Esophagus squamous epithelium (tissue), 5 donors: ENCODE measurements at regions not wholly inside any gene's neighbourhood (a gene's known extent, or its start where the extent isn't known, plus 50 kb on each side); places are given as distances from the start of the nearest gene placed in this dataset.

Experiments used
- DNase-seq: peaks from one replicate; lab custom pipeline; 2025; lab: John Stamatoyannopoulos, UW
- H3K27ac ChIP-seq, 4 donors: fragments of 200-600 bp; sonication (generic); one replicate each; pipeline ENCODE4 v1.5.1; 2016 to 2019; ENCODE audit warnings: mild to moderate bottlenecking in 1 of 4
- H3K27me3 ChIP-seq, 4 donors: fragments of 200-600 bp; sonication (generic); 1 replicate in 3 of 4; 2 replicates in 1 of 4; pipeline versions ENCODE4 v1.5.1 to v1.6.0; 2017 to 2021; ENCODE audit warnings: antibody characterized with exemption in 1 of 4
- H3K36me3 ChIP-seq, 3 donors: fragments of 200-600 bp; sonication (generic); one replicate each; pipeline ENCODE4 v1.5.1; 2016 to 2019
- H3K4me1 ChIP-seq, 3 donors: fragments of 200-600 bp; sonication (generic); one replicate each; pipeline ENCODE4 v1.5.1; 2017 to 2019
- H3K4me3 ChIP-seq, 4 donors: fragments of 200-600 bp; sonication (generic); 1 replicate in 3 of 4; 2 replicates in 1 of 4; pipeline ENCODE4 v1.5.1; 2016 to 2019; ENCODE audit warnings: mild to moderate bottlenecking in 2 of 4, moderate library complexity in 1 of 4
- H3K9me3 ChIP-seq, 3 donors: fragments of 200-600 bp; sonication (generic); one replicate each; pipeline ENCODE4 v1.5.1; 2016 to 2019
- POLR2A ChIP-seq, 4 donors: fragments of 450-650 bp; IDR thresholded peaks; one replicate each; pipeline ENCODE4 v1.6.1; 2017; ENCODE audit warnings: antibody characterized with exemption in 4 of 4, mild to moderate bottlenecking in 4 of 4, moderate library complexity in 3 of 4
- WGBS, 2 donors: methylation state at CpG; one replicate each; pipeline ENCODE4 v1.1.5; 2018; 5-methylcytosine and 5-hydroxymethylcytosine counted together
- intact Hi-C: fragments of 100-400 bp; cut with DNase I; formaldehyde crosslinking; loops from one replicate; pipeline ENCODE4 v1.15.0; 2022
- TF ChIP-seq, protein P1 (sequence below), 6 experiments: fragments of 450-650 bp in 4 of 6; fragments of 200-600 bp in 2 of 6; sonication (generic) in 2 of 6; IDR thresholded peaks; one replicate each; pipeline ENCODE4 v1.5.1; 2016 to 2019; ENCODE audit warnings: antibody characterized with exemption in 6 of 6, mild to moderate bottlenecking in 4 of 6, moderate library complexity in 4 of 6
- donor health status: DM: yes; HTN: yes; CAD: no.

DNA sequence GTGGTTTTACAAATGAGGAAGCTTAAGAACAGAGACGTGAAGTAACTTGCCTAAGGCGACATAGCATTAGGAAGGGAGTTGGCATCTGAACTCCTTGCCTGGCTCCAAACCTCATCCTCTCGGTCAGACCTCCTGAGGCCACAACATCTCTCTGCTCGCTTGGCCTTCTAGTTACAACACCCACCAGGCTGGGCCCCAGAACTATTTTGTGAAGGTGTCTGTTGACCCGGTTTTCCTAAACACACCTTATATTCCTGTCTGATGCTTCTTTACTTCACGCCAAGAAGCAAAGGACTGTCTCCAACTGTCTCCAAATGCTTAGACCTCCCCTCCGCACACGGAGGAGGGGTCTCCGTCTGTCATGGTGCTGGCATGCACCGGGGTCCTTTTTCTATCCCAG lies 326.6 kb downstream of the THBS2 start:
- Histone ChIP-seq H3K27ac (no peak overlapping the region), H3K4me3 (no peak overlapping the region), H3K27me3 (no peaks in the 10 kb centered on the region), H3K36me3 (no peaks in the 10 kb centered on the region), H3K4me1 (no peaks in the 10 kb centered on the region), H3K9me3 (peaks cover 0 to 1% (median under 1%) of the 10 kb centered on the region in 3 donors)
- TF ChIP-seq, protein P1, sequence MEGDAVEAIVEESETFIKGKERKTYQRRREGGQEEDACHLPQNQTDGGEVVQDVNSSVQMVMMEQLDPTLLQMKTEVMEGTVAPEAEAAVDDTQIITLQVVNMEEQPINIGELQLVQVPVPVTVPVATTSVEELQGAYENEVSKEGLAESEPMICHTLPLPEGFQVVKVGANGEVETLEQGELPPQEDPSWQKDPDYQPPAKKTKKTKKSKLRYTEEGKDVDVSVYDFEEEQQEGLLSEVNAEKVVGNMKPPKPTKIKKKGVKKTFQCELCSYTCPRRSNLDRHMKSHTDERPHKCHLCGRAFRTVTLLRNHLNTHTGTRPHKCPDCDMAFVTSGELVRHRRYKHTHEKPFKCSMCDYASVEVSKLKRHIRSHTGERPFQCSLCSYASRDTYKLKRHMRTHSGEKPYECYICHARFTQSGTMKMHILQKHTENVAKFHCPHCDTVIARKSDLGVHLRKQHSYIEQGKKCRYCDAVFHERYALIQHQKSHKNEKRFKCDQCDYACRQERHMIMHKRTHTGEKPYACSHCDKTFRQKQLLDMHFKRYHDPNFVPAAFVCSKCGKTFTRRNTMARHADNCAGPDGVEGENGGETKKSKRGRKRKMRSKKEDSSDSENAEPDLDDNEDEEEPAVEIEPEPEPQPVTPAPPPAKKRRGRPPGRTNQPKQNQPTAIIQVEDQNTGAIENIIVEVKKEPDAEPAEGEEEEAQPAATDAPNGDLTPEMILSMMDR (IDR thresholded peaks at IDR 0.05): no peak
- TF ChIP-seq POLR2A (IDR thresholded peaks at IDR 0.05): no peak
- WGBS, 2 donors: 67 to 79% methylated on average over 10 of the region's 10 CpGs
- intact Hi-C loops: no loop called here
- DNase-seq: no peak

DNA sequence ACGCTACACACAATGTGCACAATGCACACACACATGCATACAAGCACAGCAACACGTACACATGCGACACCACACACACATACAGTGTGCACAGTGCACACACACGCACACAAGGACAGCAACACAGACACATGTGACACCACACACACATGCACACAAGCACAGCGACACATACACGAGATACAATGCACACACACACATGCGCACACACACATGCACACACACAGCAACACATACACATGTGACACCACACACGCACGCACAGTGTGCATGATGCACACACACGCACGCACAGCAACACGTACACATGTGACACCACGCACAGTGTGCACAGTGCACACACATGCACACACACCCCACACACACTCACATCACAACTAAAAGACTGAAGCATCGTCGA lies 327.3 kb downstream of the THBS2 start:
- WGBS, 2 donors: 88 to 93% methylated on average over 11 to 14 of the region's 15 CpGs
- Histone ChIP-seq H3K27me3 (no peaks in the 10 kb centered on the region), H3K36me3 (no peaks in the 10 kb centered on the region), H3K4me1 (no peaks in the 10 kb centered on the region), H3K4me3 (no peak overlapping the region), H3K27ac (no peak overlapping the region), H3K9me3 (no peaks in the 10 kb centered on the region)
- TF ChIP-seq POLR2A (IDR thresholded peaks at IDR 0.05): no peak
- TF ChIP-seq, protein P1 (IDR thresholded peaks at IDR 0.05): no peak
- no peak for DNase-seq
- intact Hi-C loops: no loop called here

DNA sequence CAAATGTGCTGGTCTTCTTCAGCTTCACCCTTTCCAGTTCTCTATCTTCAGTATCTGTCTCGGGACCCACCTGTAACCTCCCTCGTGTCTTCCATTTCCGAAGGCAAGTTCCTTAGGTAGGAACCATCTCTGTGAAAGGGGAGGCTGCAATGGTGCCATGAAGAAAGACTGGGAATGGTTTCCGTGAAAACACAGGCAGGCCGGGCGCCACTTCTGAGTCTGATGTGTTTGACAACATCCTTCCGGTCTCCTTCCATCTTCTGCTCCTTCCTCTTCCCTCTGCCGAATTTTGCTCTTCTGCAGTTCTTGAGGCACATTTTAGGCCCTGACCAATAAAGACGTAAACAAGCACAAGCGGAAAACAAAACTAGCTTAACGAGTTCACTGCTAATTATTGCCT lies 328.0 kb downstream of the THBS2 start:
- H3K9me3 ChIP-seq: no peaks in the 10 kb centered on the region
- no peaks in the 10 kb centered on the region for H3K36me3 ChIP-seq
- TF ChIP-seq POLR2A (IDR thresholded peaks at IDR 0.05): no peak
- TF ChIP-seq, protein P1 (IDR thresholded peaks at IDR 0.05): no peak
- no peaks in the 10 kb centered on the region for H3K27me3 ChIP-seq
- intact Hi-C loops: no loop called here
- no peaks in the 10 kb centered on the region for H3K4me1 ChIP-seq
- DNase-seq: no peak
- H3K27ac ChIP-seq: no peak overlapping the region
- no peak overlapping the region for H3K4me3 ChIP-seq
- 76 to 91% methylated on average over 11 of the region's 11 CpGs for WGBS, 2 donors

DNA sequence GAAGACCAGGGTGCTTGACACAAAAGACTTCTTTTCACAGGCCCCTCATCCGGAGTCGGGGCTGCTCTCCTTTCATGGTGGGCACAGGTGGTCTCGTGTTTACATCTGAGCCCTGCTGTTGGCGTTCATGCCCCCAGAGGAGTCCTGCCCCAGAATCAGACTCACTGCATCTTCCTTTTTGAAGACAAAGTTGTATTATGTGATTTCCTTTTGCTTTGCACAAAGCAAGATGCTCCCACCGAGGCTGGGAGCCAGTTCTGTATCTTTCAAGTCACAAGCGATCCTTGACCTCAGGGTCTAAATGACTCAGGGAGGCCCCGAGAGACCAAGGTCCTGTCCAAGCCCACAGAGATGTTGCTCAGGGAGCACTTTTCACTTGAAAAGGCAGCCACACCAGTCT lies 330.5 kb downstream of the THBS2 start:
- TF ChIP-seq, protein P1 (IDR thresholded peaks at IDR 0.05): no peak
- no peak for TF ChIP-seq POLR2A (IDR thresholded peaks at IDR 0.05)
- 60 to 80% methylated on average over 5 to 6 of the region's 7 CpGs for WGBS, 2 donors
- H3K36me3 ChIP-seq: no peaks in the 10 kb centered on the region
- H3K4me1 ChIP-seq: no peaks in the 10 kb centered on the region
- H3K27ac ChIP-seq: no peak overlapping the region
- no peaks in the 10 kb centered on the region for H3K9me3 ChIP-seq
- no peak overlapping the region for H3K4me3 ChIP-seq
- intact Hi-C loops: no loop called here
- DNase-seq: no peak
- H3K27me3 ChIP-seq: no peaks in the 10 kb centered on the region

DNA sequence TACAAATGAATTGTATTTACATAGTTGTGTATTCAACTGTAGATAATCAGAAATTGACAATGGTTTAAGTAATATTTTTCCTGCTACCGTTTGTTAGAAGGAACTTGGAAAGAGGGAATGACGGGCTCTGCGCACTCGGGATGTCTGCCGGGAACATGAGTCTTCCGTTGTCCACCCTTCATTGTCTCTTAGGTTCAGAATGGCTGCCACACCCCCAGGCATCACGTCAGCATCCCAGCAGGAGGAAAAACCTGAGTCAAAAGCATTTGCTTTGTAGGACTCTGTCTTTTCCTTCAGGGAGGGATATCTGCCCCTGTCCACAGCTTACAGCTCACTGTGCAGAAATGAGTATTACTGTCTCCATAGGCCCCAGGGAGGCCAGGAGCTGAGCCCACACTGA lies 331.2 kb downstream of the THBS2 start:
- TF ChIP-seq, protein P1 (IDR thresholded peaks at IDR 0.05): no peak
- TF ChIP-seq POLR2A (IDR thresholded peaks at IDR 0.05): no peak
- DNase-seq: no peak

More for the DNA sequence above, 331.2 kb downstream of the THBS2 start:
- Histone ChIP-seq H3K27ac (no peak overlapping the region), H3K4me1 (peaks cover 0 to 2% (median 0%) of the 10 kb centered on the region in 3 donors), H3K9me3 (no peaks in the 10 kb centered on the region), H3K36me3 (no peaks in the 10 kb centered on the region), H3K4me3 (no peak overlapping the region), H3K27me3 (no peaks in the 10 kb centered on the region)
- WGBS, 2 donors: 87% methylated on average over 7 of the region's 7 CpGs
- intact Hi-C loops: no loop called here
